LHCN-M2 (cell line): ENCODE measurements at regions not wholly inside any gene's neighbourhood (a gene's known extent, or its start where the extent isn't known, plus 50 kb on each side); places are given as distances from the start of the nearest gene placed in this dataset.

Experiments
- DNase-seq: peaks from one replicate; pipeline ENCODE4 v3.0.0-alpha.2; 2012; ENCODE audit warnings: low read depth

DNA sequence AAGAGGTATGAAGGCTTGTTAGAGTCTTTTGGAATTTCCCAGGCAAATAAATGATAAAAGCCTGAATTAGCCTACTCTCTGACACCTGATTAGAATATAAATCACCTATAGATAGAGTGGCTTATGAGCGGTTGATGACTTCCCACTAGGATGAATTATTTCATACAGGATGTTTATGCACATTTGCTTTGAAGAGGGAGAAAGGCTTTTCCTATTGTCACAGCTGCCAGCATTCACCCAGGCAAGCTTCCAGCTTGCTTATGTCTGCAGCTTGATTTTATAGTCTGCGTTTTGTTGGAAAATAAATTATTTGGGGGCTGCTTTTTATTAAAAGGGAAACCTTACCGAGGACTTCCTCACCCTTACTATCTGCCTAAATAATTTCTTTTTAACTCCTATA, 51.3 kb upstream of the EIF2S2 start:
- no peak for DNase-seq

DNA sequence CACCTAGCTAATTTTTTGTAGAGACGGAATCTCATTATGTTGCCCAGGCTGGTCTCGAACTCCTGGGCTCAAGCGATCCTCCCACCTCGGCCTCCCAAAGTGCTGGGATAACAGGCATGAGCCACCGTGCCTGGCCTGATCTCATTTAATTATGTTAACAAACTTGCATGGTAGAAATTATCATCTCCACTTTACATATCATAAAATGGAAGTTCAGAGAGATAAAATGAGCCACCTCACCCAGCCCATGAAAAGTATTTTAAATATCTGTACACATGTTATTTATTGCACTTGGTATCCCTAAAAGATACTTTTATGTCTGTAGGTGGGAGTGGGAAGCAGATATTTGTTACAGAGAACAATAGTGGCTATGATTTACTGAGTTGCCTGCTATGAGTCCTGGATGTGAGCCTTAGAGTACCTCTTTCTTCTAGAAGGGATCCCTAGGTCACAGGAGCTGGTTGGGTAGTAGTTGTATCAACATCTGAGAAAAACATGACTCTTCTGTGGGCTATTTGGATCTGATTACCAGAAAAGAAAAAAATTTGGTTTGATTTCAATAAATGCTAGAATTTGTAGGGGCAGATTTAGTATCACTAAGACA, 52.4 kb upstream of the EIF2S2 start:
- no peak for DNase-seq

DNA sequence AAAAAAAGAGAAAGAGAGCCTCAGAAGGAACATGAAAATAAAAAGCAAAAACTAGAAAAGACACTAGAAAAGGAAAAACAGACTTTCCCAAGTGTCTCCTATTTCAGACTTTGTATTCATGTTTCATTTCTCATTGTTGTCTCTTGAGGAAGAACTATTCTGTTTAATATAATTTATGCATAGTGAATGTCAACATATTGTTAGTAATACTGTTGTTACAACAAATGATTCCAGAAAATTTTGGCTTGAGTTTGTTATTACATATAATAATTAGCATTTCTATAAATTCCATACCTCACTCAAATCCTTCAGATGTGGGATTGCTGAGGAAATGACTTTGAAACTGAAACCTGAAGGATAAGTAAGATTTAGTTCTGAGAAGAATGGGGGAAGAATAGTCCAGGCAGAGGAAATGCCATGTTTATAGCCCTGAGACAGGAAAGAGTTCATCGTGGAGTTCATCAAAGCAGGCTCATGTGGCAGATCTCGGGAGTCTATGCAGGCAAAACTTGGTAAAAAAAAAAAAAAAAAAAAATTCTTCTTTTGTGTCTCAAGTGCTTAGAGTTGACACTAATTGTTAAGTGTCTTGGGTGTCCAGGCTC, 53.1 kb upstream of the EIF2S2 start:
- no peak for DNase-seq

DNA sequence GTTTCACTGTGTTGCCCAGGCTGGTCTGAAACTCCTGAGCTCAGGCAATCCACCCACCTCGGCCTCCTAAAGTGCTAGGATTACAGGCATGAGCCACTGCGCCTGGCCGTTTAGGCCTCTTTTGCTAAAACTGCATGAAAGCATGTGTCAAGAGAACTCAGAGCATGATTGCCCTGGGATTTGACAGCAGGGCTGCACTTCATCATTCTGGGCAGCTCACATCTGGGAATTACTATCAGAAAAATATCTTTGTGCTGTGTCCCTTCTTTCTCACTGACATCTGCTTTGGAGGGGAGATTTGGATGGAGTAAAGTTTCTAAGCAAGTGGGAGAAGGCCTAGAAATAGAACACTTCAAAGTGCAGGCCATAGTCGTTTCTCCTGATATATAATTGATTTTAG, 59.6 kb upstream of the EIF2S2 start:
- no peak for DNase-seq

DNA sequence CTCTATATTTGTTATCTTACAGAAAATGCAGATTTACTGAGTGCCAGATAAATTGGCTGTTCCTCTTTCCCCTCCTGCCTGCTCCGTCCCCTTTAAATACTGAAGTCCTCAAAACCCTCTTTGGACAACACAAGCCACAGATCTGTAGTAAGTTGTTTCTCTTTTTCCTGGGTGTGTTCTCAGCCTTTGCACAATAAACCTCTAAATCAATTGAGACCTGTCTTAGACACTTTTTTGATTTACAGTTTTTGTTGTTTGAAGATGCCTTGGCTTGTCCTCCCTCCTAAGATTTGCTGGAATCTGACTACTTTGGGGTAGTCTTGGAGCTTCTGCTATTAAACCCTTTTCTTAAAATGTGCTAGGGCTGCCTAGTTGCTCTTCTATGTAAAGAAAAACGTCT, 60.9 kb upstream of the EIF2S2 start:
- DNase-seq = no peak

DNA sequence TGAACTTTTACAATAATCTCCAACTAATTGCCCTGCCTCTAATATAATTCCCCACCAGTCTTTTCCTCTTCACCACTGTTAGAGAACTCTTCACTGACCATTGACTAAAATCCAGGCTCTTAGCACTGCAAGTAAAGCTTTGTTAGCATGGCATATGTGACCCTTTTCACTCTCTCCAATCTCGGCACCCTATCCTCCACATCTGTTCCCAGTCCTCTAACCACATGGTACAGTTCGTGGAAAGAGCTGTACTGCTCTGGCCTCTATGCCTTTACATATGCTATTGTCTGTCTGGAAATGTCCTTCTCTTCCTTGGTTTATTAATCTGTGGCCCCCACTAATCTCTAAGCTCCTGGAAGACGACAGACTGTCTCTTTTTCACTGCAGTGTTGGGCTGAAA, 63.0 kb upstream of the EIF2S2 start:
- DNase-seq = no peak

DNA sequence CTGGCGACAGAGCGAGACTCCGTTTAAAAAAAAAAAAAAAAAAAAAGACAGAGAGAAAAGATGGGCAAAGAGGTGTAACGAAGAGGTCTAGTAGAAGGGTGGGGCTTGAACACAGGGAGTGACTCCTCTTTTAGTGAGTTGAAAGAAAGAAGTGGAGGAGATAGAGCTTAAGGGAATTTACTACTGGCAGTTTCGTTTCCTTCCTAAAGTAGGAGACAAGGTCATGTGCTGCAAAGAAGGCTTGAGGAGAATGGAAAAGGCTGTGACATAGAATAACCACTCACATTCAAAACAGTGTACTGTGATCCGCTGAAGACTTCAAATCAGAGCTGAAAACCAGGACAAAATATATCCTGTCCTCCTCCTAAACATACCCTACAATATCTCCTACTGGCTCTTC, 63.8 kb upstream of the EIF2S2 start:
- no peak for DNase-seq

DNA sequence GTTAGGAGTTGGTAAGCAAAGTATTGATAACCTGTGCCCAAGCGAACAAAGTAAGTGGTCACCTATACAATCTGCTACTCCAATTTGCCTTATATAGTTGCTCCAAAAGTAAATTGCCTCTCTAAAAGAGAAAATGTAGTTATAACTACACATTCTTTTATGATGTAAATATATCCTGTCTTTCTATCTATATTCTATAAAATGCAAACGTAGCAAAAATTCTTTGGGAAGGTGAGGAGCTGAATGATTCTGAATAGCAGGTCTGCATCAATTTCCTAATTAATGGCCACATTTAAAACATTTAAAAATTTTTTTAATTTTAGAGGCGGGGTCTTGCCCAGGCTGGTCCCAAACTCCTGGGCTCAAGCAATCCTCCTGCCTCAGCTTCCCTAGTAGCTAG, 64.2 kb upstream of the ASIP start:
- no peak for DNase-seq

DNA sequence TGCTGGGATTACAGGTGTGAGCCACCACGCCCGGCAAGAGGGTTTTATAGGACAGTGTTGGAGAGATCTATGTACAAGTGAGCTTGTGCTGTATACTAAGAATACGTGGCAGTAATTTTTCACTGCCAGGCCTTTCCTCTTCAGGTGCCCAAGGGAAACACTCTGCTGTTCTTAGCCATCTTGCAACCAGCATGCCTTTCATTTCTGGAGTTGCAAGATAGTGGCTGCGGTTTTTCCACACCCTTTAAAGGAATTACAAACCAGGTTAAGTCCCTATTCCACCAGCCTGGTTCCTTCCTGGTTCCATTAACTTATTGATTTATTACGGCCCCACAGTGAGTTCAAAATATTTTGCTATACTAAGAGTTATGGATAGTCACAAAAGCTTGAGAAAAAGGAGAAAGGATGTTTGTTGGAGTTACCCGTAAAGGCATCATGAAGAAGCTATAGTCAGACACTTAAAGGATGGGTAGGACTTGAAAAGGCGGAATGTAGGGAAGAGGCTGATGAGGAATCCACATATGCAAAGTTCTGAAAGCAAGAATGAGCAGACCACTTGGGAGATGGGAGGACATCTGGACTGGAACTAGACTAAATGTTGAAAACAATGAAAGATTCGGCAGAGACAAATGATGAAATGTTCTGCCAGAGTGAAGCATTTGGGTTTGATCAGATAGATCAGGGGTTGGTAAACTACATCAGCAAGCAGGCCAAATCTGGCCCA, 61.4 kb upstream of the ASIP start:
- no peak for DNase-seq

DNA sequence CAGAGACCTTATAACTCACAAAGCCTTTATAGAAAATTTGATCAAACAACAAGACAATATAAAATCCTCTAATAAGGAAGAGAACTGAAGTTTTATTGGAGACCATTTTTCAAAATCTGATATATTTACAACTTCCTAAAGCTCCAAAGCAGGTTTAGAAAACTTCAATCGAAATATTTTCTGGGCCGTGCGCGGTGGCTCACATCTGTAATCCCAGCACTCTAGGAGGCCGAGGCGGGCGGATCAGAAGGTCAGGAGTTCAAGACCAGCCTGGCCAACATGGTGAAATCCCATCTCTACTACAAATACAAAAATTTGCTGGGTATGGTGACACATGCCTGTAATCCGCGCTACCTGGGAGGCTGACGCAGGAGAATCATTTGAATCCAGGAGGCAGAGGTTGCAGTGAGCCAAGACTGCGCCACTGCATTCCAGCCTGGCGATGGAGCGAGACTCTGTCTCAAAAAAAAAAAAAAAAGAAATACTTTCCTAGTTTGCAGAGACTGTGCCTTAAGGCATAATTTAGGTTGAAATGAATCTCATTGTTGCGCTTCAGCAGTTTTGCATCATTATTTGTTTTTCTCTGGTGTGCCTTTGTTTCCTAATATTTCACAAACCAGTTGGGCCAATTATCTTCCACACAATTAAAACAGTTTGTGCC, 60.6 kb upstream of the ASIP start:
- no peak for DNase-seq

DNA sequence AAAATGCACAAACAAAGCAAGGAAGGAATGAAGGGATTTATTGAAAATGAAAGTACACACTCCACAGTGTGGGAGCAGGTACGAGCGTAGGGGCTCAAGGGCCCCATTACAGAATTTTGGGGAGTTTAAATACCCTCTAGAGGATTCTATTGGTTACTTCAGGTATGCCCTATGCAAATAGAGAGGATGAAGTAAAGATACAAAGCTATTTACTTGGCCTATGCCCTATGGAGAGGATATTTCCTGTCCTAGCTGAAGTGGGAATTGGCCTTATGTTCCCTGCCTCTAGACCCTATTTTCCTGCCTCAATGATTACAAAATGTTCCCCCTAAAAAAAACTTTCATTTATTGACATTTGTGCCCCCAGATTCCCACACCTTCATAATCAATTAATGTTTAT, 59.7 kb upstream of the ASIP start:
- DNase-seq = no peak

DNA sequence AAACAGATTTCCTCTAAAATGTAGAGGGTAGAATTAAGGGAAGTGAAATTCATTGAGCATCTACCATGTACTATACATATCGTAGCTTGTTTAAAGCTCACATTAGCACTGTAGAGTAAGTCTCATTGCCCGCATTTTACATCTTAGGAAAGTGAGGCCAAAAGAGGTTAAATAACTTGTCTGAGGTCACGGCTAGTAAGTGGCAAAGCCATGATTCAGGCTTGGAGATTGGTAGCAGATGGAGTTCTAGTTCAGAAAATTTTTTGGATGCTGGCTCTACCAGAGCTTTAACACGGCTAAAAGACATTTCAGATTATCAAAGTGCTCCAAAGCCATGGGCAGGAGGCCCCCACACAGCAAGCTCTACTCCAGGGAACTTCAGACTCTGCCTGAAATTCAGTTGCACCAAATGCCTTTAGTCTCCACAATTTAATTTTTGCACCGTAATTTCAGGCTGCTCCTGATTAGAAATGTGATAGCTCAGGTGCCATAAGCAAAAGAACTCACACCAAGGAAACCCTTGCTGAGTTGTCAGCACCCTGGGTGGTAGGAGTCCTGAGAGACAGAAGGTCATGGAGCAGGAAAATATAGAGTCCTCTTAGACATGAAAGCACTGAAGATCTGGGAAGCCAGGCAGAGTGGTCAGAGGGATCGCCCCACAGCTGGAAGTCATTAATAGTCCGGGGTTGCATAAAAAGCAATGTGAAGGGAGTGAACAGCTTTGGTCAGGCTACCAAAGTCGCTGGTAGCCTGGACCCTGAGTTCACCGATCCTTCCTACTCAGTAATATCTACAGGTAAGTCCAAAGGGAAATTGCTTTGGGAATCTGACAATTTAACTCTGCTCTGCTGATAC, 55.2 kb upstream of the ASIP start:
- no peak for DNase-seq

DNA sequence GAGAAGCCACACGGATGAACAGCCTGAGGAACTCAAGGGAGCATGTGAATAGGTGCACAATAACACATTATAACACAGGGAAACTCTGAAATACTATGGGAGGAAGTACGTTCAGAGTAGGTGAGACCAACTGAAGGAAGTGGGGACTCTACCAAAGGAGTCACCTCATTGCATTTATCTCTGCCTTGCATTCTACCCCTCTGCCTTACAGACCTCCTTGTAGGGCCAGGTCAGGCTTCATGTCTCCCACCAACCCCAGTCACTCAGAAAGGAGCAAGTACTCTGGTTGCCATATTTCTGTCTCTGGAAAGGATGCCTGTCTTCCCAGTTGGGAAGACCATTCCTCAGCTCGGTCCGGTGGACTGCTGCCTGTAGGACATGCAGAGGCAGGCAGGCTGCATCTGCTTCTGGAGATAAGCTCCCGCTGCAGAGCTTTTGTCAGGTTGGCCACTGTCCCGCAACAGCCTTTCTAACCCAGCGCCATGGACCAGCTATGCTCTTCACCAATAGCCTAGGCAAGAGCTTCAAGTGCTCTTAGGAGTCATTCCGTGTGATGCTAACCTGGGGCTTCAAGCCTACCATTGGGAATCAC, 51.6 kb upstream of the ASIP start:
- no peak for DNase-seq

DNA sequence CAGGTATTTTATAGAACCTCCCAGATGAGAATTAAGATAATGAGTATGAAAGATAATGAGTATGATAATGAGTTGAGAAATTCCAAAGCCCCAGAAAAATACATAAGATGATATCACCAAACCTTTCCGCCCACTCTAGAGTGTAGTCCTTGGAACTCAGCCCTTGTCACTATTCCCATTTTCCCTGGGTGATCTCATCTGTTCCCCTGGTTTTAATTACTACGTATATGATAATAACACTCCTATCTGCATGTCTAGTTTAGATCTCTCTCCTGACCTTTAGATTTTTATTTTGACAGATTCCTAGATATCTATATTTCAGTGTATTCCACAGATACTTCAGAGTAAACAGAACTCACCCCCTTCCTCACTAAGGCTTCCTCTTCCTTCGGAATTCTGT, 51.0 kb upstream of the ASIP start:
- DNase-seq = no peak

DNA sequence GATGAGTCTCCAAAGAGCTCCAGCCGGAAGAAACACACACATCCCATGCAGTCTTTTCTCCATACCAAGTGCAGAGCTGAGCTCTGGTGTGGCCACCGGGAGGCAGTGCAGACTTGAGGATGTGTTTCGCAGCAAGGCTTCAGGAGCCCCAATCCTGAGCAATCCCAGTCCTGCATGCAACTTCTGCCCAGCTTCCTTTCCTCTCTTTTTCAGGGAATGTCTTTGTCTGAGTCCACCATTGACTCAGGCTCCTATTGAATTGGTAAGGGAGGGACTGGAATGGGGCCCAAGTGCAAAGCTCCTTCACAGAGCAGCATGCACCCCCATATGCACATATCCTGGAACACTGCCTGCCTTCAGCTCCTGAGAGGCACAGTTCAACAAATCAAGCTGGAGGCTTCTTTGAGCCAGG, 50.5 kb upstream of the ASIP start:
- DNase-seq = peak; percentile 78
